ENCODE measurements at regions not wholly inside any gene's neighbourhood (a gene's known extent, or its start where the extent isn't known, plus 50 kb on each side); places are given as distances from the start of the nearest gene placed in this dataset.

DNA sequence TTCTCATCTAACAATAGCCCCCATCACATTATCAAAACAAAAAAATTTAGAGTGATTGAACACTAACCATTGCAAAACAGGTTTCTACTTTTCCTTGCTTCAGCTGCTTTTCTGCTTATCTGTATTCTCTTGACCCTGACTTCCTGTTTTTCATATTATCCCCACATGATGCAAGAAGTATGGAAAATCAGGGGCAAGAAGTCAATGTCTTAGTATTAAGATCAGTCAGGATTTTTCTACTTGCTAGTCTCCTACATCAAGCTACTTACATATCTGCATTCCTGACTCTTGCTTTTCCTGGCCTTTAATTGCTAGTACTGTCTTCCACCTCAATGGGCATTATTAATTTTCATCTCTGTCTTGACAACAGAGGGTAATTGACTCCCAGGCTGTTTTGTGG, 300.2 kb downstream of the OTOL1 start:
- ATAC-seq: no peak
- H3K4me2 ChIP-seq (ENCODE audit: insufficient read depth, low read length): no peak overlapping the region
- no peak overlapping the region for H3K9ac ChIP-seq (ENCODE audit: insufficient read depth in 1 of 2, low read depth in 2 of 2, low read length in 2 of 2)
- no peaks in the 10 kb centered on the region for H3K9me1 ChIP-seq (ENCODE audit: control insufficient read depth, insufficient read depth, low read length)
- H3K9me3 ChIP-seq (replicated peaks; ENCODE audit: control insufficient read depth, insufficient read depth, low read depth, low read length): no peaks in the 10 kb centered on the region; the same call in 1 of the 2 replicates
- H3K79me2 ChIP-seq (ENCODE audit: control insufficient read depth, insufficient read depth, low read length): no peaks in the 10 kb centered on the region
- no peaks in the 10 kb centered on the region for H3K4me1 ChIP-seq (replicated peaks in 1 of 2; ENCODE audit: control insufficient read depth in 2 of 2, insufficient read depth in 2 of 2, low read length in 2 of 2)
- no peak overlapping the region for H3K4me3 ChIP-seq
- TF ChIP-seq FOXA1 (IDR thresholded peaks at IDR 0.05; ENCODE audit: borderline replicate concordance): no peak
- TF ChIP-seq SMC3 (conservative IDR thresholded peaks at IDR 0.05; ENCODE audit: insufficient read depth, low read depth, low read length): no peak
- TF ChIP-seq MTA2 (IDR thresholded peaks at IDR 0.05; ENCODE audit: low read depth): no peak
- TF ChIP-seq, protein P1, sequence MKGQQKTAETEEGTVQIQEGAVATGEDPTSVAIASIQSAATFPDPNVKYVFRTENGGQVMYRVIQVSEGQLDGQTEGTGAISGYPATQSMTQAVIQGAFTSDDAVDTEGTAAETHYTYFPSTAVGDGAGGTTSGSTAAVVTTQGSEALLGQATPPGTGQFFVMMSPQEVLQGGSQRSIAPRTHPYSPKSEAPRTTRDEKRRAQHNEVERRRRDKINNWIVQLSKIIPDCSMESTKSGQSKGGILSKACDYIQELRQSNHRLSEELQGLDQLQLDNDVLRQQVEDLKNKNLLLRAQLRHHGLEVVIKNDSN (CRISPR knock-in tag; IDR thresholded peaks at IDR 0.05): no peak
- TF ChIP-seq MEF2A (IDR thresholded peaks at IDR 0.05; ENCODE audit: control insufficient read depth, low read depth, low read length): no peak
- no peak for TF ChIP-seq FOXM1 (IDR thresholded peaks at IDR 0.05; ENCODE audit: low read depth)
- no peak for TF ChIP-seq FOXM1 (CRISPR knock-in tag; IDR thresholded peaks at IDR 0.05; ENCODE audit: low read depth)
- no peak for TF ChIP-seq ZNF134 (CRISPR knock-in tag; conservative IDR thresholded peaks at IDR 0.05)
- TF ChIP-seq ZNF584 (CRISPR knock-in tag; IDR thresholded peaks at IDR 0.05; ENCODE audit: low read depth): no peak
- TF ChIP-seq, protein P2, sequence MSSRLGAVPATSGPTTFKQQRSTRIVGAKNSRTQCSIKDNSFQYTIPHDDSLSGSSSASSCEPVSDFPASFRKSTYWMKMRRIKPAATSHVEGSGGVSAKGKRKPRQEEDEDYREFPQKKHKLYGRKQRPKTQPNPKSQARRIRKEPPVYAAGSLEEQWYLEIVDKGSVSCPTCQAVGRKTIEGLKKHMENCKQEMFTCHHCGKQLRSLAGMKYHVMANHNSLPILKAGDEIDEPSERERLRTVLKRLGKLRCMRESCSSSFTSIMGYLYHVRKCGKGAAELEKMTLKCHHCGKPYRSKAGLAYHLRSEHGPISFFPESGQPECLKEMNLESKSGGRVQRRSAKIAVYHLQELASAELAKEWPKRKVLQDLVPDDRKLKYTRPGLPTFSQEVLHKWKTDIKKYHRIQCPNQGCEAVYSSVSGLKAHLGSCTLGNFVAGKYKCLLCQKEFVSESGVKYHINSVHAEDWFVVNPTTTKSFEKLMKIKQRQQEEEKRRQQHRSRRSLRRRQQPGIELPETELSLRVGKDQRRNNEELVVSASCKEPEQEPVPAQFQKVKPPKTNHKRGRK (tag; IDR thresholded peaks at IDR 0.05): no peak
- TF ChIP-seq MAFG (tag; conservative IDR thresholded peaks at IDR 0.05): no peak
- no peak for TF ChIP-seq ZNF311 (CRISPR knock-in tag; IDR thresholded peaks at IDR 0.05)
- TF ChIP-seq BACH1 (tag; IDR thresholded peaks at IDR 0.05): no peak
- TF ChIP-seq FOXJ2 (tag; IDR thresholded peaks at IDR 0.05): no peak
- TF ChIP-seq, protein P3, sequence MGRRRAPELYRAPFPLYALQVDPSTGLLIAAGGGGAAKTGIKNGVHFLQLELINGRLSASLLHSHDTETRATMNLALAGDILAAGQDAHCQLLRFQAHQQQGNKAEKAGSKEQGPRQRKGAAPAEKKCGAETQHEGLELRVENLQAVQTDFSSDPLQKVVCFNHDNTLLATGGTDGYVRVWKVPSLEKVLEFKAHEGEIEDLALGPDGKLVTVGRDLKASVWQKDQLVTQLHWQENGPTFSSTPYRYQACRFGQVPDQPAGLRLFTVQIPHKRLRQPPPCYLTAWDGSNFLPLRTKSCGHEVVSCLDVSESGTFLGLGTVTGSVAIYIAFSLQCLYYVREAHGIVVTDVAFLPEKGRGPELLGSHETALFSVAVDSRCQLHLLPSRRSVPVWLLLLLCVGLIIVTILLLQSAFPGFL (CRISPR knock-in tag; IDR thresholded peaks at IDR 0.05): no peak
- TF ChIP-seq ZNF561 (CRISPR knock-in tag; conservative IDR thresholded peaks at IDR 0.05): no peak
- no peak for TF ChIP-seq BRD4 (IDR thresholded peaks at IDR 0.05)
- TF ChIP-seq TARDBP (IDR thresholded peaks at IDR 0.05): no peak
- no peaks in the 10 kb centered on the region for H3K27me3 ChIP-seq (ENCODE audit: control insufficient read depth in 2 of 2, insufficient read depth in 2 of 2, low read length in 2 of 2)
- POLR2A ChIA-PET: no interaction called here
- H4K20me1 ChIP-seq (replicated peaks; ENCODE audit: control insufficient read depth, insufficient read depth, low read length): no peaks in the 10 kb centered on the region
- H2AFZ ChIP-seq (ENCODE audit: low read depth, low read length): no peak overlapping the region
- CTCF ChIA-PET (ENCODE audit: low intra/inter-chr PET ratio): no interaction called here
- in situ Hi-C loops (cut with MboI): loop anchor here (10.0 kb wide), 1 partner anchor 1912 kb away; no protein-coding TSS in a partner anchor
- intact Hi-C loops (cut with micrococcal nuclease): no loop called here
- DNase-seq (ENCODE audit: extremely low read depth in 1 of 4, low spot score in 3 of 4): no peak
- H3K36me3 ChIP-seq (ENCODE audit: control insufficient read depth, insufficient read depth, low read length): no peaks in the 10 kb centered on the region
- no peak for FAIRE-seq
- no TSS peak for BruUV-seq (replicated peaks)
- no peak overlapping the region for H3K27ac ChIP-seq (ENCODE audit: extremely low read depth, low read depth, low read length)
